Inflammatory macrophage treated with lipopolysaccharide for 4 hours (primary cell): ENCODE measurements at regions not wholly inside any gene's neighbourhood (a gene's known extent, or its start where the extent isn't known, plus 50 kb on each side); places are given as distances from the start of the nearest gene placed in this dataset.
"Not testable (repeated sequence)": the region's sequence is repeated elsewhere in the genome, so short reads cannot be mapped to it uniquely, and the experiment has no call there.

Experiments
- DNase-seq: peaks from one replicate; pipeline ENCODE4 v3.0.0-alpha.2; 2020

DNA sequence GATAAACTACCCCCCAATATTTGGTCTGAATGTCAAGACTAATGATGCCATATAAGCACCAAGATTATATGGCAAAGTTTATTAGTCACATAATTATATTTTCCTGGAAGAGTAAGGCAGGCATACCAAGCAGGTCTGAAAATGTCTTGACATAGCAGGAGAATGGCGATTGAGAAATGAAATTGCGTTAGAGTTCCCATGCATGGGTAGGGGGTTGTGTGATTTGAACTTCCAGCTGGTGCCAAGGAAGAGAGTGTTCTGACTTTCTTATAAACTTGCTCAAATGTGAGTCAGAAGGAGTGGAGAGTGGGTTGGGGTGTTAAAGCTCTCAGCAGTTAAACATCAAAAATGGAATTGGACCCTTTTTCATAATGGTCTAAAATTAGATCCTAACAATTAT lies 1200.6 kb upstream of the ACO1 start:
- no peak for DNase-seq

DNA sequence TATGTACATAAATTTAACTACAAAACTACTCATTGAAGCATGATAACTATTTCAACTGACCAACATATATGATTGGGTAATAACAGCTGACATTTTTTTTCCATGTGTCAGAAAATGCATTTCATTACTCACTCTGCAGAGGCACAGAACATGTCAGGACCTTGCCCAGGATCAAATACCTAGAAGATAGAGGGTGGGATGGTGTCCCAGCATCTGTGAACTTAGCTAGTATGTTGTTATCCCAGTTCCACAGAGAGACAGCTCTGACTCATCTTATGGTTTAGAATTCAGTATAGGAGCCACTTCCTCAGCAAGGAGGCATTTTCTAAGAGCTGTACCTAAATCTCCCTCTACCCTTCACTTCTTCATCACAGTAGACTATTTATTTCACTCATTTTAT lies 1198.6 kb upstream of the ACO1 start:
- DNase-seq: no peak

DNA sequence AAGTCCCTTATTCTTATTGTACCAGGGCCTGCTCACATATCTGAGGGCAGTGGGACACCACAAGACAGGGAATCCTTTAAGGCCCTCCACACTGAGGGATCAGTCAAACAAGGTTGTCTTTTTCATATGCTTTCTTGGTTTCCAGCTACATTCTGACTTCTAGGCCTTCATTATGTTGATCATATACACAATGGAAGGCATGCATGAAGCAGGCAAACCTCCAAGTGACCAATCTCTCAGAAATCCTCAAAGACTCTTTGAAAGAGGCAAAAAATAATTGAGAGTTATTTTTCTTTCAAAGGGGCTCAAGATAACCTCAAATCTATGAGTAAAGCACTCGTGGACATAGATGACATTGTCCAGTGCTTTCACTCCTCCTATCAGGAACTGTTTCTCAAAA lies 1195.9 kb upstream of the ACO1 start:
- DNase-seq: no peak

DNA sequence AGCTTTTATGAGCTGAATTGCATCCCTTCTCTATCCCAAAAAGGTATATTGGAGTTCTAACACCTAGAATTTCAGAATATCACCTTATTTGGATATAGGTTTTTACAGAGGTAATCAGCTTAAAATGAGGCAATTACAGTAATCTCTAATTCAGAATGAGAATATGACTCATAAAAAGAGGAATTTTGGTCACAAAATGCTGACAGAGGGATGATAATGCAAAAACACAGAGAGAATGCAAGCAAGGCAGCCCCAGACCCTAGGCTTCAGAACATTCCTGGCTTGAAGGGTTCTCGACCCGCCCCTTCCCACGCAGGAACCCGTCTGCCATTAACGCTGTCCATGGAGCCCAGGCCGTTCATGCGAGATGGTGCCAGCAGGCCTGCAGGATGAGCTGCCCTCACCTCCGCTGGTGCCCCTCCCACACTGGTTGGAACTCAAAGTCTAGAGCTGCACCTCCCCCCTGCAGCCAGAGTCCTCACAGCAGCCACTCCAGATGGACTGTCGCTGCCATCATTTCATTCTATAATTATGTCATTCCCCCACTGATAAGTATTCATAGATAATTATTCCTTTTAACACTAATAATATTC lies 1173.4 kb upstream of the ACO1 start:
- DNase-seq: peak; percentile 59

DNA sequence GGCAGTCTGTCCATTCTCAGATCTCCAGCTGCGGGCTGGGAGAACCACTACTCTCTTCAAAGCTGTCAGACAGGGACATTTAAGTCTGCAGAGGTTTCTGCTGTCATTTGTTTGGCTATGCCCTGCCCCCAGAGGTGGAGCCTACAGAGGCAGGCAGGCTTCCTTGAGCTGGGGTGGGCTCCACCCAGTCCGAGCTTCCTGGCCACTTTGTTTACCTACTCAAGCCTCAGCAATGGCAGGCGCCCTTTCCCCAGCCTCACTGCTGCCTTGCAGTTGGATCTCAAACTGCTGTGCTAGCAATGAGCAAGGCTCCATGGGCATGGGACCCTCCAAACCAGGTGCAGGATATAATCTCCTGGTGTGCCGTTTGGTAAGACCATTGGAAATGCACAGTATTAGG lies 1154.5 kb upstream of the ACO1 start:
- not testable (repeated sequence) for DNase-seq

DNA sequence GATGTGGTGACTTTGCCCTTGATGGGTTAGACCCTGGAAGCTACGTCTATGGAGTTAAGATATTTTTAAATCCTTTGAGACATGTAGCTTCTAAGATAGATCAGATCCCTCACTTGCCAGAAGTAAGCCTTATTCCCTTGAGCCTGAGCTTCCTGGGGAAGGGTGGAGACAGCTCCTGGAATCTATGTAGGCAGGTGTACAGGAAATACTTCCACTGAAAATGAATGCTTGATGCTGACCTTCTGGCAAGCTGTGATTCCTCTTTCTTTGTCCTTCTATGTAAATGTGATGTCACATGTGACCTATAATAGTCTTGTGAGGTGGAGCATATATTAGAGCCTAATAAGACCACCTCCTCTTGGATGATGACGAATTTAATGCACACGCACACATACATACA lies 1152.0 kb upstream of the ACO1 start:
- no peak for DNase-seq

DNA sequence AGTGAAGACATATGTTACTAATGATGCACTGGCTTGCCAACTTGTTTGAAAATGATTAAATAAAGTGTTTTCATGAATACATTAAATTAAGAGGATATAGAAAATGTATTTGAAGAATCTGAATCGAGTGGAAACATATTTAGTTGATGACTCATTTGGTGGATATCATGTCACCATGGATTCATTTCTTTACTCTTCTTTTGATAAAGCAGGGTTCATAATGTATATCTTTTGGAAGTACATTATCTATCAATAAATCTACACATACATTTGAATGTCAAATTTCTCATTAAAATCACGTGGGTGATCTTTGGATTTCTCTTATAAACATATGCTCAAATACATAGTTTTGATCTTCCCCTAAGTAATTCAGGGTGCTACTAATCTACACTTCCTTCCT lies 1148.1 kb upstream of the ACO1 start:
- no peak for DNase-seq

DNA sequence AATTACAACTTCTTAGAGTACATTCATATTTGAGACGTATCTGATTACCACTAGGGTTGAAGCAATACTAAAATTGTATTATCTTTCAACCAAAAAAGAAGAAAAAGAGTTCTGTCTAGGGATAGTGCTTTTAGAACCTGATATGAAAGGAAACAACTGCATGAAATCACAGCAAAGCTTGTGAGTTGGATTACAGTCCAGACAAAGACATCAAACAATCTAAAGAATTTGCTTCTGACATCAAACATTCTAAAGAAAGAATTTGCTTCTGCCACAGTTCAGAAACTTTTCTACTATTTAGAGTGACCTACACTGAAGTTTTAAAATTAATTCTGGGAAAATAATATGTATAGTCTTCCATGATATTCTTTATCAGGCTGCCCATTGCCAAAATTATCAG lies 1141.1 kb upstream of the ACO1 start:
- no peak for DNase-seq

DNA sequence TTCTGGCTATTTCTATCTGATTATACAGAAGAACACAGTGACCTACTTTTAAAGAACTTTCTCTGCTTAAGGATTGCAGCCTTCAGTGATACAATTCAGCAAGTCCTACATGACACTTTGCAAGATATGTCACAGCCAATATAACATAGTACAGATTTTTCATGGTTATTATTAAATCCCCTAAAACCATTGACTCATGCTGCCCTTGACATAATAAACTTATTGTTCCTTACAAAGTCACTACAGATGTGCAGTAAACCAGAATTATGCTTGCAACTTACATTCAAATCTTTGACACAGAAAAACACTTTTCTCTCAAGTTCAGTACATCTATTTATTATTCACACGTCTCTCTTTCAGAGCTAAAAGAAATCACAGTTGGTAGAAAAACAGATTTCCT lies 1136.3 kb upstream of the ACO1 start:
- DNase-seq: no peak

DNA sequence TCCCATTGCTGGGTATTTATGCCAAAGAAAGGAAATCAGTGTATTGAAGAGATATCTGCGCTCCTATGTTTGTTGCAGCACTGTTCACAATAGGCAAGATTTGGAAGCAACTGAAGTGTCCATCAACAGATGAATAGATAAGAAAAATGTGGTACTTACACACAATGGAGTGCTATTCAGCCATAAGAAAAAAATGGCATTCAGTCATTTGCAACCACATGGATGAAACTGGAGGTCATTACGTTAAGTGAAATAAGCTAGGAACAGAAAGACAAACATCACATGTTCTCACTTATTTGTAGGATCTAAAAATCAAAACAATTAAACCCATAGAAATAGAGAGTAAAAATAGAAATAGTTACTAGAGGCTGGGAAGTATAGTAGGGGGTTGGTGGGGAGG lies 1133.1 kb upstream of the ACO1 start:
- DNase-seq: no peak

DNA sequence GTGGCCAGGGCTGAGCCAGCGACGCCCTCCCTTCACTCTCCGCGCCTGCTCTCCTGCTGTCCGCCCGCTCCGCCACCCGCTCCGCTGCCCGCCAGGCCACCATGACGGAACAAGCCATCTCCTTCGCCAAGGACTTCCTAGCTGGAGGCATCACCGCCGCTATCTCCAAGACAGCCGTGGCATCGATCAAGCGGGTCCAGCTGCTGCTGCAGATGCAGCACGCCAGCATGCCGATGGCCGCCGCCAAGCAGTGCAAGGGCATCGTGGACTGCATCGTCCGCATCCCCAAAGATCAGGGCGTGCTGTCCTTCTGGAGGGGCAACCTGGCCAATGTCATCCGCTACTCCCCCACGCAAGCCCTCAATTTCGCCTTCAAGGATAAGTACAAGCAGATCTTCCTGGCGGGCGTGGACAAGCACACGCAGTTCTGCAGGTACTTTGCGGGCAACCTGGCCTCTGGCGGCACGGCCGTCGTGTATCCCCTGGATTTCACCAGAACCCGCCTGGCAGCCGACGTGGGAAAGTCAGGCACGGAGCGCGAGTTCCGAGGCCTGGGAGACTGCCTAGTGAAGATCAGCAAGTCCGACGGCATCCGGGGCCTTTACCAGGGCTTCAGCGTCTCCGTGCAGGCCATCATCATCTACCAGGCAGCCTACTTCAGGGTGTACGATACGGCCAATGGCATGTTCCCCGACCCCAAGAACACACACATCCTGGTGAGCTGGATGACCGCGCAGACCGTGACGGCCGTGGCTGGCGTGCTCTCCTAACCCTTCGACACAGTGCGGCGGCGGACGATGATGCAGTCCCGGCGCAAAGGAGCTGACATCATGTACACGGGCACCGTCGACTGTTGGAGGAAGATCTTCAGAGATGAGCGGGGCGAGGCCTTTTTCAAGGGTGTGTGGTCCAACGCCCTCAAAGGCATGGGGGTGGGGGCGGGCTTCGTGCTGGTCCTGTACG lies 1130.4 kb upstream of the ACO1 start:
- DNase-seq: no peak

DNA sequence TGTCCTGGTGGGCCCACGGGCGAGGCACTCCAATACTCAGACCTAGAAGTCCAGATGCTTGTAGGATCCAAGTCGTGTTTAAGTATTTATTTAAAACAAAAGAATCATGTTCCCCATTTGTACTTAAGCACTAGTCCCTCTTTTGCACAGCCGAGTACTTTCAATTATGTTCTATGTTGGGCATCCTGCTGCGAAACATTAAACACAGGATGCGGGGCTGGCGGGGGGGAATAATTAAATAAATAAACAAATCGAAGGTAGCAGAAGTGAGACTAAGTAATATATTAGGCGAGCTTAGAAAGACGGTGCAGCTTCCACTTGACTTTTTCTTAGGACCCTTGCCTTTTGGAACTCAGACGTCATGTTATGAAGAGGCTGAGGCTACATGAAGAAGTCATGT lies 1129.2 kb upstream of the ACO1 start:
- DNase-seq: no peak

DNA sequence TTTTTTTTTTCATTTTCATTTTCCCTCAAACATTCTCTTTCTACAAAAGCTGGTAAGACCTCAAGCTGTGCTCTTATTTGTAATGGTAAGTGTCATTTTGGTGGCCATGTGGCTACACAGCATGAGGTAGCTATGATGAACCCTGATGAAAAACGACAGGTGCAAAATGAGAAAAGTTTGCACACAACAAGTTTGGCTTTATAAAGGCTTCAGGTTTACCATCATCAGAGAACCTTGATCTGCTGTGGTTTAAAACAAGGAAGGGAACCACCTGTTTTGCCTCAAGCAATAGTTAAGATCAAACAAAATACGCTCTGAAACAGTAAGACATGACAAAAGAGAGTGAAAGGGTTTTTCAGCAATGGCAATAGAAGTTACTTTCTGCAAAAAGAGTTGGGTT lies 1124.6 kb upstream of the ACO1 start:
- no peak for DNase-seq

DNA sequence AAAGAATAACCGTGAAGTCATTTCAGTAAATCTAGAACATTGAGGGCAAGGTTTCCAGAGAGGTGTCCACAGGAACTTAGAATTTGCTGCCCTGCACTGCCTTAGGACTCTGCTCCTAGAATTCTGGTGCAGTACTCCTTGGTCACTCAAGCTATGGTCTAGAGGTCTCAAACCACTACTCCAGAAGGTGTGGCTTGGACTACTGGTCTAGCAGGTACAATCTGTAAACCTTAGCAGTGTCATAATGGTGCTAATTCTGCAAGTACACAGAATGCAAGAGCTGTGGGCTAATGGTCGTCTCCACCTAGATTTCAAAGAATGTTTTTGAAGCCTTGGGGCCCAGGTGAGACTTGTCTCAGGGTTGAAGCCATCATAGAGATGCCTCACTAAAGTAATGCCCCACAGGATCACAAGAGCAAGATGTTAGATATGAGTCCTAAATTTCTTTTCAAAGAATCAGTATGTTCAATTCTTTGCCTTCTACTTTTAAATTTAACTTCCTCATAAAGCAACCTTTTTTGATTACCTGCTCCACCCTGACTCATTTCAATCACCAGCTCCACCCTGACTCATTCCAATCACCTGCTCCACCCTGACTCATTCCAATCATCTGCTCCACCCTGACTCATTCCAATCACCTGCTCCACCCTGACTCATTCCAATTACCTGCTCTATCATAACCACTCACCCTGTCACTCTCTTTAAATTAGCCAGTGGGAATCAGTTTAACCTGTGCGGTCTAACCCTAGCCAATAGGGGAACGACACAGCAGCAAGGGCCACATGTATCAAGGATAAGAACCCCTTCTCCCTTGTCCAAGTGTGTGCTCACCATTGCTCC lies 1111.8 kb upstream of the ACO1 start:
- DNase-seq: no peak

DNA sequence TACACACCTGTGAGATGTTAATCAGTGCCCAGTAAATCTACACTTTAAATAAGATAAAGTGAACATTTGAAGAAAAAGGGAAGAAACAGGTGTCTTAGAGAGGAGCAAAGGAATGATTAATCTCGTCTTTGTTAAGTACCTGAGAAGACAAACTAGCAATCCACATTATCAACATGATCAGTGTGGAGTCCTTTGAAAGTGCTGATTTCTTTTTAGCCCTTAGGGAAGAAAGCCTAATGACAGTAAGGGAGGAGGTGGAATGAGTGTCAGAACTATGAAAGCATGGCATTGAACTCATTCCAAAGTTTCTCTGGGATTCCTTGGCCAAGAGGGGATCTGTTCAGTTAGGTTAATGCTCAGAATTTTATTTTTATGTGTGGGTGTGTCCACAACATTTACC lies 1109.0 kb upstream of the ACO1 start:
- no peak for DNase-seq

DNA sequence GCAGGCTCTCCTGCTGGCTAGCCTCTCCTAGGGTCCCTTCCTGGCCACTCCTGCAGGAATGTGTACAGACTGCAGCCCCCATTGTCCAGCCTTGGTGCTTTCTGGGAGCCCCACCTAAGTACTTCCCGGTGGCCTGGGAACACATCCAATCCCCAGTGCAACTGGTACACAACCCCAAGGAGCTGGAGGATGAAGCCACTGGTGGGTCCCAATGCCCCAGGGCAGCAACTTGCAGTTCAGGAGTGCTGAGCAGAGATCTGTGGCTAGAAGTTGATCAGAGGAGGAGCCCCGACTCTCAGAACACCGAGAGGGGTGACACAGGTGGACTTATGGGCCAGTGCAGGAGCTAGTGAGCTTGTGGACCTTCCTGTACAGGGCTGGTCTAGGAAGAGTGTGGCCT lies 1093.7 kb upstream of the ACO1 start:
- DNase-seq: no peak

DNA sequence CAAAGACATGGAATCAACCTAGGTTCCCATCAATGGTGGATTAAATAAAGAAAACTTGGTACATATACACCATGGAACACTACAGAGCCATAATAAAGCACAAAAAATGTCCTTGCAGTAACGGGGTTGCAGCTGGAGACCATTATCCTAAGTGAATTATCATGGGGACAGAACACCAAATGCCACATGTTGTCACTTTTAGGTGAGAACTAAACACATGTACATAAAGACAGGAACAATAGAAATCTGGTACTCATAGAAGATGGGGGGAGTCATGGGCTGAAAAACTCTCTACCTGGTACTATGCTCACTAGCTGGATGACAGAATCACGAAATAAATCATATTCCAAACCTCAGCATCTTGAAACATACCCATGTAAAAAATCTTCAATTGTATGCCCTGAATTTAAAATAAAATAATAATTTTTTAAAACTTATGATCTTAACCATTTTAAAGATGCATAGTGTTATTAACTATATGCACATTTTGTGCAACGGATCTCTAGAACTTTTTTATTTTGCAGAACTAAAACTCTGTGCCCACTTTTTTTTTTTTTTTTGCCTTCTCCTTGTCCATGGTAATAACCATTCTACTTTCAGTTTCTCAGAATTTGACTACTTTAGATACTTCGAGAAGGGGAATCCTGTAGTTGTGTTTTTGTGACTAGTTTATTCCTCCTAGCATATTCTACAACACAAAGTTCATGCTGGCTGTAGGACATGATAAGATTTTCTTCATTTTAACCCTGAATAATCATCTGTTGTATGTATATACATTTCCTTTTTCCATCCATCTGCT lies 1081.6 kb upstream of the ACO1 start:
- DNase-seq: no peak

DNA sequence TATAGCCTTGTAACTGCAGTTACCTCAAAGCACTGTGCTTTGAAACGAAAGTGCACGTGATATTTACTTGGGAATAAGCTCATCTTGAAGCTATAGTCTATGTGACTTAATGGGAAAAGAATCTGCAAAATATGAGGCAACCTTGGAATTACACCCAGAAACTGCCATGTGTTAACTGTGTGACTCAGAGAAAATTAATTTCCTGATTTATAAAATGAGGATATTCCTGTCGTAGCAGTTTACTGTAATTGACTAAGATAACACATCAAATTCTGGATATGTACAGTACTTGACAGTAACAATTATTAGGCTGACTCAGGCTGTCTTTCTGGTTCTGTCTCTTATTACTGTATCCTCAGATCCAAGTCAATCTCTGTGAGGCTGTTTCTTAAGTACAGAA lies 1079.9 kb upstream of the ACO1 start:
- DNase-seq: no peak

DNA sequence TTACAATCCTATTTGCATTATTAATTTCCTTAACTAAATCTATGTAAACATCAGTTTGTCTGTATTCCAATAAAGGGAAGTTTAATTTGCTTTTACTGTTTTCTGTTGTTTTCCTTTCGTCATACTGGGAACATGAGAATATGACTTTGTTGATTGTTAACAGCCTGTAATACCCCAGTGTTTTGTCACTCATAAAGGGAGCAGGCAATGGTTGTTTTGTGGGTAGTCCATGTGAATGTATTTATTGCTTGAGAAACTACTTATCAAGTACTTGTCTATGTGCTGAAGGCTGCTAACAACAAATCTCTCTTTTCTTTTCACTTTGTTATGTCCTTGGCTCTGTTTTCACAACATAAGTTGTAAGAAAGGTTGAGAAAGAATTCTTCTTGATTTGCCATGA lies 1070.2 kb upstream of the ACO1 start:
- no peak for DNase-seq

DNA sequence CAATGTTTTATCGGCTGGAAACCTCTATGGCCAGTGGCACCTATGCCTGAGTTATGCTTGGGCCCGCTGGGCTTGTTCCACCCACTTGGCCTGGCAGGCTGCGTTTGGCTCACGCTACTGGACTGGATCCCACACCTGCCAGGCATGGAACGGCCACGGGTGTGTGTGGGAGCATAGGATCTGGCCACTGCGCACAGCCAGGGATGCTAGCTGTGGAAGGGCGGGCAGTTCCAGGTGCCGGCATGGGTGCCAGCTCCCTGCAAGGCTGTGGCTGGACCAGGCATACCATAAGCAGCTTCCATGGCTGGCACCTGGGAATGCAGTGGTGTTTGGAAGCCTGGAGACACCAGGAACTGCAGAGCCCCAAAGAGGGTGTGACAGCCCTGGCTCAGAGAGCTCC lies 1063.9 kb upstream of the ACO1 start:
- no peak for DNase-seq

DNA sequence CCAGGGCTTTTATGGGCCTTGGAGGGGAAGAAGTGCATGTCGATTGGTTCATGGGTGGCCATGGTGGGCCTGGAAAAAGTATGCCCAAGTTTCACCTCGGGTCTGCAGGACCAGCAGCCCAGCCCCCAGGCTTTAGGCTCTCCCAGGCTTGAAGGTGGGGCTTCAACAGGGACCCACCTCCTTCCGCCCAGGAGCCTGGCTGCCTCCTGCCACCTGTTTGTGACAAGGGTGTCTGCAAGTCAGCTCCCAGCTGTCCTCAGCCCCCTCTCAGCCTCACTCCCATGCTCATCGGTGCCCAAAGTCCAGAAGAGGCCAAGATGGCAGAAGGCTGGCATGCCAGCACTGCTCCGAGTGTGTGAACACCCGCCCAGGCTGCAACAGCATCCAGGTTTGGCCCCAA lies 1063.2 kb upstream of the ACO1 start:
- DNase-seq: no peak

DNA sequence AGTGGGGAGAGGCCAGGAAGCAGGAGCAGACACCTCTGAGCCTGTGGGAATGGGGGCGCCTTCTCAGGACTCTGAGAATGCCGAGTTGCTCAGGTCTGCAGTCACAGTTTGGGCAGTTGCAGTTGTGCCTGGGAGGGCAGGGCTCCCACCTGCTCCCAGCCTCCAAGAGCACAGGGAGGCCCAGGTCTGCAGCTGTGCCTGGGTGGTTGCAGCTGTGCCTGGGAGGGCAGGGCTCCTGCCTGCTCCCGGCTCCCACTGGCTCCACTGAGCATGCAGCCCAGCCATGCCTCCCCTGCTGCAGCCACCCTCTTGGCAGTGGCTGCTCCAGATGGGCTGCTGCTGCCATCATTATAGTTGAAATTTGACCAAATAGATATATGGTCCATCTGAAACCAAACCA lies 1062.8 kb upstream of the ACO1 start:
- DNase-seq: no peak
